Glomerular endothelial cell (primary cell): ENCODE measurements at regions not wholly inside any gene's neighbourhood (a gene's known extent, or its start where the extent isn't known, plus 50 kb on each side); places are given as distances from the start of the nearest gene placed in this dataset.
"Not testable (repeated sequence)": the region's sequence is repeated elsewhere in the genome, so short reads cannot be mapped to it uniquely, and the experiment has no call there.

Experiments
- DNase-seq: peaks from one replicate; pipeline ENCODE4 v3.0.0-alpha.2; 2011; ENCODE audit warnings: low read depth, low spot score; ENCODE audit errors: extremely low read depth

DNA sequence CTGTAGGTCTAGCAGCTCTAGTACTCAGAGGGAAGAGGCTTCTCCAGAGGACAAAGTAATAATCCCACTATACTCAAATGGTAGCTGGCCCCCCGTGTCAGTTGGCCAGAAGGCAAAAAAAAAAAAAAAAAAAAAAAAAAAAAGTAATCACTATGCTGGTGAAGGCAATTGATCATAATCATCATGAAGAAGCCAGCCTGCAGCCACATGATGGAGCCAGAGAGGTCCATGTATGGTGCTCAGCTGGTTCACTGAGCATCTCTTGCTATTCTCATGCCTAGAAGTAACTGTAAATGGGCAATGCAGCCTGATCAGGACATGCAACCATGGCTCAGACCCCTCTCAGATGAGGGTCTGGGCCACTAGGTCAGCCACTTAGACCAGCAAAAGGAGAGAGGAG is 378.8 kb downstream of the MED13L start:
- DNase-seq, result no peak

DNA sequence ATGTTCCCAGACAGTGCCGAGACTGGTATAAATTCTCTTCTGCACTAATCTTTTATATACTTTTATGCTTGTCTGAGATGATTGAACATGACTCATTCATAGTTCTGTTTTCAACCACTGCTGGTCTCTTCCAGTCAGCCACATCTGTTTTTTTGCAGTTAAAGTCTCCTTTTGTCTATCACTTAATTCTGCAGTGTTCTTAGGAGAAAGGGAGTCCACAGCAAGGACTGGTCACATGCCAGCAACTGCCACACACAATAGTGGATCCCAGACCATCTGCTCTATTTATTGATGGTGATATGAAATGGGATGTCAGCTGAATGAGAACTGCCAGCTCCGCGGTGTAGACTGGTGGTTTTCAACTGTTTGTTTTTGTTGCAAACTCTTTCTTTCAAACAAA is 379.8 kb downstream of the MED13L start:
- no peak for DNase-seq

DNA sequence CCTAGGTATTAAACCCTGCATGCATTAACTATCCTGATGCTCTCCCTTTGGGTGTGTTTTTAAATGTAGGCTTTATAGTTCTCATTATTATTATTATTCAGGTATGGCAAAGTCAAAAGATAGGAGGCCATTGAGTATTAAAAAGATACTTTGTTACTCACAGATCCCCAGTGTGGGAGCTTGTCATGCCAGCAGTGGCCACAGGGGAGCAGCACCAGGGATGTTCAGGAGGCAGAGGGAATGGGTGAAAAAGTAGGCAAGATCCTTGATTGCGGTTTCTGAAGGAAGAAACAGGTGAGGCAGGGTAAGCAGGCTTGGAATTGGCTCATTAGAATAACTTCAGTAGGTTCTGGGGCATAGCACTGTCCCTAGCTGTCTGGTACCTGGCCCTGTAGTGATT is 382.2 kb downstream of the MED13L start:
- DNase-seq, result no peak

DNA sequence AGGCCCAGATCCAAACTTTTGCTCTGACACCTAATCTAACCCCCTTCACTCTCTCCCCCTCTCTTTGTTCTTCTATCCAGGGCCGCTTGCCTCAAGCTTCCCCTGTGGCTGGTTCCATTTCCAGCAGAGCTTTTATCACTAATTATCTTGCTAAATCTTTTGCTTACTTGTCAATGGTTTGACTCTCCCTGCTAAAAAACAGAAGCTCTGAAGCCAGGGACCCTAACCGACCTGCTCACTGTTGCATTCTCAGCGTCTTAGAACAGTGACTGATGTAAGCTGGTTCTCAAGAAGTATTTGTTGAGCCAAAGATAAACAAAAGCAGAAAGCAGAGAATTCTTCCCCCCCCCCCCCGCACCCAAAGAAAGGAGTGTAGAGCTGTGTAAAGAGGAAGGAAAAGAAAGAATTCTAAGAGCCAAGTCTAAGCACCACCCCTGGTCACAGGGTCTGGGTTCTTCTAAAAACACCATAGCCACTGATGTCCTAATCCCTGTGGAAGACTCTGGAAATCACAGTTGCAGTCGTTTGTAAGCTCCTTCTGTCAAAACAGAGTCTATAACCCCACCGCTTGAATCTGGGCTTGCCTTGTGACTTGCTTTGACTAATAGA is 385.8 kb downstream of the MED13L start:
- no peak for DNase-seq

DNA sequence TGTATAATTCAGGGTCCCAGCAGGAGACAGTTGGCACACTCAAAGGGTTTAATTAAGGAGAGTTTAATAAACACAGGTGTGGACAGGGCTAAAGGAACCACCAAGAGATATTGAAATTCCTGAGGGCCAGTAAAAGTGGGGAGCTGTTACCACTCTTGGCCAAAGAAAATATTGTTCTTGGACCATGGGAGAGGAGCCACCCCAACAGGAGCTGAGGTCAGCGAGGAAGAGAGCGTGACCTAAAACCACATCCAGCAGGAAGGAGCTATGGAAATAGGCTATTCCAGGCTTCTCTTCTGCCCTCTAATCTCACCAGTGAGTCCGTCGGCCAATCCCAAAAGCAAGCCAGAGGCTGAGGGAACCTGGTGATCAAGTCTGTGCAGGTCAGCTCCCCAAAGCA is 390.8 kb downstream of the MED13L start:
- DNase-seq, result no peak

DNA sequence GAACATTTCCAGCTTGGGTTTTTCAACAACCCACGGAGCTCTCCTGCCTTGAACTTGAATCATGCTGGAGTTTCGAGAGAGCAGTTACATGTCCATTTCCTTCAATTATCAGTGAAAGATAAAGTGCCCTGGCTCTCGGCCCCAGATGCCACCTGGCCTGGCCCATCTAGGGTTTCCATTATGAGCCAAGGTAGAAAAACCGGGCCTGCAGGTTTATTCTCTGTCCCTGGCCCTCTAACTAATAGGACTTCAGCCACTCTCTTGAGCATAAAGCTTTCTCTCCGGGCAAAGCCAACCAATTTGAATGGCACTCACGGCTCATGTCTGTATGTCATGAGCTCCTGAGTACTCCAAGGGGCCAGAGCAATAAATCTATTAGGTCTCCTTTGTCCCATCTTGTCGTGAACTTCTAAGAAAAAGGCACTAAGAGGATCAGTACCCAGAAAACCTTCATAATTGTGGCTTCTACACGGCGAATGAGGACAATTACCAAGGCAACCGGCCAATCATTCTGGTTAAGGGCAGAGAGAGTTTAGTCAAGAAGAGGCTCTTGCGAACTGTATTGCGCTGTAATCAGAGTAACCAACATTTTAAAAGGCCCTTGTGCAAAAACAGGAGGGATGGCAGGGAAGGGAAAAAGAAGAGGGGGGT is 392.3 kb downstream of the MED13L start:
- no peak for DNase-seq

DNA sequence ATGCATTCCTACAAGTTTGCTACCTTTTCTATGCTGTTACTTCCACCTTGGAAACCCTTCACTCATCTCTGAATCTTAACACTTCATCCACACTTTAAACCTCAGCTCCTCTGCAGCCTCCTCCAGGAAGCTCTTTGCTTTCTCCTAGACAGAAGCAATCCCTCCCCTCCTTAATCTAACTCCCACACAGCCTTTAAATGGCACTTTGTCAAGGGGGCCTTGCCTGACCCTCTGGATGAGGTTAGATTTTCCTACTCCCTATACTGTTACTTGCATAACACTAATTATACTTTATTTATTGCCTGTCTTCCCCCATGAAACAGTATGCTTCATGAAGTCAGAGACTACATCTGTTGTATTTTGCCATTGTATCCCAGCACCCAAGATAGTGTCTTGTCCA is 394.6 kb downstream of the MED13L start:
- no peak for DNase-seq

DNA sequence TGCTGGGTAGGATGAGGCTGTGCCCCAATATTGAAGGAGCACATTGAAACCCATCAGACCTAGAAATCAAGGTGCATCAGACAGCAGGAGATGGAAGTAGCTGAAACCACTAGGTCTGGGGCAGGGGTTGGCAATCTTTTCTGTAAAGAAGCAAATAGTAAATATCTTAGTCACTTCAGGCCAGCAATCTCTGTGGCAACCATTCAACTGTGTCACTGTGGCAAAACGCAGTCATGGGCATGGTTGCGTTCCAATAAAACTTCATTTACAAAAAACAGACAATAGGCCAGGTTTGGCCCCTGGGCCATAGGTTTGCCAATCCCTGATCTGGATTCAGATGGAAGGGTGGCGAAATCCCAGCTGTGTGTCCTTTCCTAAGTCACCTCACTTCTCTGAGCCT is 397.3 kb downstream of the MED13L start:
- no peak for DNase-seq

DNA sequence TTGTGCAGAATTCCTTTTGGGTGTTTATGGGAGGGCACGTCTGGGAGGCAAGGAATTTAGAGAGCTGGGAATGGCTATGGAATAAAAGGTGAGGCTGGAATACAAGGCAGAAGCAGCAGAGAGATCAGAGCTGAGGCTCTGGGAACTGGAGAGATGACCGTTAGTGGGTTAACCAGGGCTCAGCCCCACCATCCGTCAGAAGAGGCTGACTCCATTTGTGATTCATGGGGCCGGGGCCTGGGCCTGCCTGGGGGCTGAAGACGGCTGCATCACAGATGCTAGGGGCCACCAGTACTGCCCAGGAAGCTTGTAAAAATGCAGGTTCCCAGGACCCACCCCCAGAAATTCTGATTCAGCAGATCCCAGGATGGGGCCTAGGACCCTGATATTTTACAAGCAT is 398.1 kb downstream of the MED13L start:
- DNase-seq, result no peak

DNA sequence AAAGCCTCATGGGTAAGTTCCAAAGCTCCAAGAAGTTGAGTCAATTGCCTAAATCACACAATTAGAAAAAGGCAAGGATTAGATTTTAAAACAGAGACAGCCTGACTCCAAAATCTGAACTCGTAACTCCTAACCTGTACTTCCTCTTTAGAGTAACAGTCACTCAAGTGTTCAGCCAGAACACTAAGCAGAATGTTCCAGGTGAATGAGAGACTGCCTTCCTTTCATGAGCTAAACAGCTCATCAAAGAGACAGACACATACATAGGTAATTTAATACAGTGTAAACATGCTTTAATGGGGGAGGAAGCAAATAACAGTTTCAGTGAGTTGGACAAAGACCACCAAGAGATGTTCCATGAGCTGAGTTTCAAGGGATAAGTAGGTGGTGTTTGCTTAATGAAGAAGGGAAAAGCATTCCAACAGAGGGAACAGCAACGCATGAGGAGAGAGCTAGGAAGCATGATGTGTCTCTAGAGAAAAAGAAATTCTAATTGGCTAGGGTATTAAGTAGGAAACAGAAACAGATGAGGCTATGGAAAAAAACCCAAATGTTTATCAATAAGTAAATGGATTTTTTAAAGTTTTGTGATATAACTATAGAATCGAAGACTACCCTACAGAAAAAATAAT is 403.9 kb downstream of the MED13L start:
- no peak for DNase-seq

DNA sequence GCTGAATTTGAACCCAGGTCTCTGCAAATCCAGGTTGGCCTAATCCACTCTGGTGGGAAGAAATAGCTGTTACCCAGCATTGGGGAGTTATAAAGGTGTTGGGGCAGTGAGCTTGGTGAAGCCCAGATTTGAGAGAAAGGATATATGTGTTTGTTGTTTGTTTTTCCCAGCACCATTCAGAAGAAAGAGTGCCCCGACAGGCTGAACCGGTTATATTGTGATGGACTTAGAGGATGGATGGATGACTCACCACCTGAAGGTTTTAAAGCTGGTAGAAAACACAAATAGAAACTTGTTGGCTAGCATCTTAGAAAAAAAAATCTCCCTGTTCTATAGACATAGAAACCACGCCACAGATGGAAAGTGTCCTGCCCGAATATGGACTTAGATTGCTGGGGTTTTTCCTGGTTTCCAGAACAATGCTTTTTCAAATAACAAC is 404.6 kb downstream of the MED13L start:
- DNase-seq, result no peak

DNA sequence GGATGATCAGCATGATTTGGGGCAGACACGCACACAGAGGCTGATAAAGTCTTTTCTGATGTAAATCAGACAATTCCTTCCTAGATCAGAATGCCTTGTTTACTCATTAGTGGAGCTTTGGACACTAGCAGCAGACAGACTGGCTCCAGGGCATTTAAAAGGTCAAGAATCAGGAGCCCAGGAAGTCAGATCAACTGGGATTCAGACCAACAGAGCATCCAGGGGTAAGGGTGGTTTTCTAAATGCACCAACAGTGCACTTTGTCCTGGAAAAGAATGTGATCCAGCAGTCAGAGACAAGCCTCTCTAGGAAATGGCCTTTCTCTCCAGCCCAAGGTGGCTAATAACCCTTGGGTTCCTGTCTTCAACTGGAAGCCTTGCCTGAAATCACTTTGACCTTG is 405.3 kb downstream of the MED13L start:
- no peak for DNase-seq

DNA sequence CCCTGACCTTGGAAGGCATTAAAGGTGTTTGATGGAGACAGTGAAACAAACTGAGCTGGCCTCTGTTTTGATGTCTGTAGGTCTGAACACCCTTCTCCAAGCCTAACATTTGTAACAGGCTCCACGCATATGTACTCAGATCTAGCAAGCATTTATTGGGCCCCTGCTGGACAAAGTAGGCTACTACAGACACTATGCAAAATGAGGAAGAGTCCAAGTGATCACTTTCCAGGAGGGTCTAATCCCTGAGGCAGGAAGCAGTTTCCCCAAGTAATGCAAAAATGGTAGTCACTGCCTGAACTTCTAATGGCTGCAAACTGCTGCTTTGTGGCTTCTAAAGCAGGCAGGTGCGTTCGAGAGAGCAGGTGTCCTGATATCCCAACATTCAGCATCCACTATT is 405.8 kb downstream of the MED13L start:
- no peak for DNase-seq

DNA sequence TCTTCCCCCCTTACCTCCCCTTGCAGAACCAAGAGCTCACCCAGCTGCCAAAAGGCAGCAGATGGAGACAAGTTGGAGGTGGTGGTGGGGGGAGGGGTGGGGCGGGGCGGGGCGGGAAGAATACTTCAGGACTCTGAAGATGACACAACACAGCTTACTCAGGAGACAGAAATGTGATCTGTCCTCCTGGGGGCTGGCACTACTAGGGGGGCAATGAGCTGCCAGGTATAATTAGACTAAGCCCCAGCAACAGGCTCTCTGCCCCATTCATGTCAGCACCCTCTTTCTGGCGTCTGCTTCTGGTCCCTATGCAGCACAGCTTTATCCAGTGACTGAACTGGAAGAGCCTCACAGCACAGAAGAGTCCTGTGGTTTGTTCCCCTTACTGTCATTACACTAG is 407.0 kb downstream of the MED13L start:
- no peak for DNase-seq

DNA sequence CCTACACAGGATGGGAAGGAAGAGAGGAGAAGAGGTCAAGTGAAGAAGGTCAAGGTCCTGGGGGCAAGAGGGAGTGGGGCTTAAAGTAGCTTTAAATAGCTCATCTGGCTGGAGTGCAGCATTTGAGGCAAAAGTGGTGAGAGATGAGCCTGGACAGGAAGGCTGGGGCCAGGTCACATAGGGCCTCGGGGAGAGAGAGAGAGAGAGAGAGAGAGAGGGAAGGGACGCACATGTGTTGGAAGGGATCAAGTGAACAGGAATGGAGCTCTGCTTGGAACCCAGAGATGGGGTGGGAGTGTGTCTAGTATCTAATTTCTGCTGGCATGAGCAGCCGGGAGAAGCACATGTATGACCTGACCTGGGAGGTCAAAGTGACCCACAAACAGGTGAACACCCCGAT is 407.5 kb downstream of the MED13L start:
- DNase-seq, result no peak

DNA sequence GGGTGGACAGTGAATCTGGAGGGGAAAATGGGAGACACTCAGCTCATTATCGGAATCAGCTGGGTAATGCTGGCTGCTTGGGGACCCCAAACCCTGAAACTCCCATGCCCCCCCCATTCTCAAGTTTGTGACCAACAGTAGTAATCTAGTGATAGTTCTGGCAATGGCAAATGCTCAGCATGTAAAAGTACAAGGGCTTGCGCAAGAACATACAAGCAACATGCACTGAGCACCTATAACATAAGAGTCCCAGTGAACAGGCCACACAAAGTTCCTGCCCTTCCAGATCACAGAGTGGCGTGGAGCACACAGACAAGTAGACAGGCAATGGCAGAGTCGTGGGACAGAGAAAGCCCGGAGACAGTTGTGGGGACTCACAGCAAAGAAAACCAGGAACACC is 407.9 kb downstream of the MED13L start:
- no peak for DNase-seq

DNA sequence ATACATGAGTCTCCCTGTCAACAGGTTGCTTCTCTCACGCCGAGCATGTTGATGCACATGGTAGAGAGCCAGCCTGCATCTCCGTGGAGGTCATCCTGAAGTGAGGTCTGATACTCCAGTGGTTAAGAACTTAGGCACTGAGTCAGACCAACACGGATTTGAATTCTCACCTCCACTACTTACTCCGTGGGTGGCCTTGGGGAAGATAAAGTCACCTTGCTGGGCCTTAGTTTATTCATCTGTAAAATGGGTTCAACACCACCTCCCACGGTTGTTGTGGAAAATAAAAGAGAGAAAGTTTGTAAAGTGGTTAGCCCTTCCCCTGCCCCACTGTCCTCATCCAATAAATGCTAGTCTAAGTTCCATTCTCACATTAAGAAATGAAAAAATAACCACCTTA is 408.9 kb downstream of the MED13L start:
- no peak for DNase-seq

DNA sequence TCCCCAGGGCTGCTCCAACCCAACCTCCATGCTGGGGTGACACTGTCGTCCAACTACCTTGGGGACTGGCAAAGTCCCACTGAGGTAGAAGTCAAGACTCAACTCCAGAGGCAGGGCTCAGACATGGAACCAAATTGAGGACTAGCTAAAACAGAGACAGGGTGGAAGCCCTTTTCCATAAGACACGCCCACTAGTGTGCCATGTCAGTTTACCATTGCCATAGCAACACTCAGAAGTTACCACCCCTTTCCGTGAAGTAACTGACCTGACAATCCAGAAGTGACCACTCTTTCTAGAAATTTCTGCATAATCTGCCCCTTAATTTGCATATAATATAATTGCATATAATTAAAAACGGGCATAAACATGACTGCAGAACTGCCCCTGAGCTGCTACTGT is 409.6 kb downstream of the MED13L start:
- DNase-seq, result no peak

DNA sequence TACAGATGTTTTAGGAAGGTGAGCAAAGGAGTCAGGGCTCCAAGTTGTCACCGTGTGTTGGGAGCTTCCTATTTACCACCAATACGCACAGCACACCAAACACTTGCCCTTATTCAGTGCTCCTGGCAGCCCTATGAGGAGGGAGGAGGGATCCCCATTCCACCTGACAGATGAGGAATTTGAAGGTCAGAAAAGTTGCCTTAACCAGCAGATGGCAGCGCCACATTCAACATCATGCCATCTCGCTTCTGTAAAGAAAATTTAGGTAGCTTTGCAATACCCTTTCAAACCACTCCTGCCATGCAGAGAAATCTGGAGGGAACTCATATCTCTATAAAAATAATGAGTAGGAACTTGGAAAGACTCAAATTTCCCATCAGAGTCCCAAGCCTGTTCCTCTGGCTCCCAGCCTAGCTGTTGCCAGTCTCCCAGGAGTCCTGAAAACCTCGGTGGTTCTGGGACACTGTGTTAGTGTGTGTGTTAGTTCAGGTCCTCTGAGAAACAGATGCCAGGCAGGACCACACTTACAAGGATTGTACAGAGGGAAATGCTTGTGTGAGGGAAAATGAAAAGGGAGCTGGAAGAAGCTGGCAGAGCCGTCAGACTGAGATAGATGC is 410.5 kb downstream of the MED13L start:
- no peak for DNase-seq

DNA sequence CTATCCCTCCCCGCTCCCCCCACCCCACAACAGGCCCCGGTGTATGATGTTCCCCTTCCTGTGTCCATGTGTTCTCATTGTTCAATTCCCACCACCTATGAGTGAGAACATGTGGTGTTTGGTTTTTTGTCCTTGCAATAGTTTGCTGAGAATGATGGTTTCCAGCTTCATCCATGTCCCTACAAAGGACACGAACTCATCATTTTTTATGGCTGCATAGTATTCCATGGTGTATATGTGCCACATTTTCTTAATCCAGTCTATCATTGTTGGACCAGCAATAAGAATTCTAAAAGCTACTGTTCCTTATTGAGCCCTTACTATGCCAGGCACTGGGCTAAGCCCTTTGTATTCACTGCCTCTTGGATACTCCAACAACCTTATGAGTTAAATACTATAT is 411.2 kb downstream of the MED13L start:
- not testable (repeated sequence) for DNase-seq

DNA sequence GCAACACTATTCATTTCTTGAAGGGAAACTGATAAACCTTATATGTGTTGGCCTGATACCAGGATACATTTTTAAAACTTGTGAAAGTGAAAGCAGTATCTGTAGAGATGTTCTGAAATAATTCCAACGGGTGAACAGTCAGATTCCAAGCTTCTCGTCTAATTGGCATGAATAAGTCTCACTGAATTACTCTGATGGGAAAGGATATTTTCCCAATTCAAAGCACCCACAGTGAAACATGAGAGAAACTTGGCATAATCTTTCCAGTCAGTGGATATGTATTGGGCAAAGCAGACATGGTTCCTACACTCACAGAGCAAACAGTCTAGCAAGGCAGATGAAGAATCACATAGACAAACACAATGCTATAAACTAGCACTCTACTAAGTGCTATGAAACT is 413.1 kb downstream of the MED13L start:
- no peak for DNase-seq

DNA sequence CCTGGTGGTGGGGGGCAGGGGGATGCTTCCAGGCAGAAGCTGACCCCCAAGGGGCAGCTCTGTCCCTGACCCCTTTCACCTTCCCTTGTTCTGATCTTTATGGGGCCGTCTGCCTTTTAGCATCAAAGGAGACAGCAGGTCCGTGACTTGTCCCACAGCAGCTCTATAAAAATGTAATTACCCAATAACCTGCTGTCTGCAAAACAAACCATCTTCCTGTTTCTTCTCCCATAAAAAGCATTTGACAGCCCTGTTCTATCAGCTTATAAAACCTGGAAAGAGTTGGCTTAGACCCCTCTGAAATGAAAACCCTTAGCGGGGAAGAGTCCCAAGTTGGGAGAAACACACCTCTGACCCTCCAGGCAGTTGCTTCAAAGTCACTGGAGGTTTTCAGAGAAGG is 416.9 kb downstream of the MED13L start:
- no peak for DNase-seq
